BJ (cell line): ENCODE measurements at regions not wholly inside any gene's neighbourhood (a gene's known extent, or its start where the extent isn't known, plus 50 kb on each side); places are given as distances from the start of the nearest gene placed in this dataset.

ENCODE experiments used
- CTCF ChIA-PET: fragments of 350-600 bp; formaldehyde crosslinking; extraction: SDS; loops from one replicate; lab custom pipeline; 2021; ENCODE audit warnings: antibody characterized with exemption, inconsistent platforms; lab: Yijun Ruan, JAX
- POLR2A ChIA-PET: fragments of 300-600 bp; sonication (Branson Sonifier 250); formaldehyde crosslinking; extraction: SDS; loops from one replicate; lab custom pipeline; 2021; ENCODE audit warnings: antibody characterized with exemption; lab: Charles Lee
- DNase-seq: peaks from one replicate; pipeline ENCODE4 v3.0.0-alpha.2; 2011; ENCODE audit warnings: low read depth
- H3K27me3 ChIP-seq: 2 replicates; pipeline ENCODE4 v1.6.0; 2011; ENCODE audit warnings: low read length; ENCODE audit not compliant: control insufficient read depth, insufficient read depth
- H3K36me3 ChIP-seq: 2 replicates; pipeline ENCODE4 v1.5.1; 2011; ENCODE audit warnings: low read length; ENCODE audit not compliant: control insufficient read depth, insufficient read depth
- H3K4me3 ChIP-seq: 2 replicates; pipeline ENCODE4 v1.5.1; 2011; ENCODE audit warnings: low read depth, mild to moderate bottlenecking, control low read depth, low read length
- TF ChIP-seq, protein P1 (sequence below): IDR thresholded peaks from 2 replicates; pipeline ENCODE4 v1.5.1; 2011; ENCODE audit warnings: low read depth, mild to moderate bottlenecking, control low read depth, inconsistent platforms, low read length, moderate library complexity; ENCODE audit not compliant: insufficient read depth

DNA sequence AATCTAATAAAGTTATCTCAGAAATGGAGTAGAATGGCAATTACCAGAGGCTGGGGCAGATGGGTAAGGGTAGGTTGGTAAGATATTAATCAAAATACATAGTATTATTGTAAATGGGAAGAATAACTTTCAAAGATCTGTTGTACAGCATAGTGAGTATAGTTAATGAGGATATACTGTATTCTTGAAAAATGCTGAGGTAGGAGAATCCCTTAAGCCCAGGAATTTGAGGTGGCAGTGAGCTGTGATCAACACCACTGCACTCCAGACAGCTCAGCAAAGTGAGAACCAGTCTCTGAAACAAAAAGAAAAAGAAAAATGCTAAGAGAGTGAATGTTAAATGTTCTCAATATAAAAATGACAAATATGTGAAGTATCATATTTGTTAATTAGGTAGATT is 1033.7 kb downstream of the KCNT2 start:
- Histone ChIP-seq H3K36me3 (no peaks in the 10 kb centered on the region), H3K27me3 (no peaks in the 10 kb centered on the region), H3K4me3 (no peak overlapping the region)
- TF ChIP-seq, protein P1, sequence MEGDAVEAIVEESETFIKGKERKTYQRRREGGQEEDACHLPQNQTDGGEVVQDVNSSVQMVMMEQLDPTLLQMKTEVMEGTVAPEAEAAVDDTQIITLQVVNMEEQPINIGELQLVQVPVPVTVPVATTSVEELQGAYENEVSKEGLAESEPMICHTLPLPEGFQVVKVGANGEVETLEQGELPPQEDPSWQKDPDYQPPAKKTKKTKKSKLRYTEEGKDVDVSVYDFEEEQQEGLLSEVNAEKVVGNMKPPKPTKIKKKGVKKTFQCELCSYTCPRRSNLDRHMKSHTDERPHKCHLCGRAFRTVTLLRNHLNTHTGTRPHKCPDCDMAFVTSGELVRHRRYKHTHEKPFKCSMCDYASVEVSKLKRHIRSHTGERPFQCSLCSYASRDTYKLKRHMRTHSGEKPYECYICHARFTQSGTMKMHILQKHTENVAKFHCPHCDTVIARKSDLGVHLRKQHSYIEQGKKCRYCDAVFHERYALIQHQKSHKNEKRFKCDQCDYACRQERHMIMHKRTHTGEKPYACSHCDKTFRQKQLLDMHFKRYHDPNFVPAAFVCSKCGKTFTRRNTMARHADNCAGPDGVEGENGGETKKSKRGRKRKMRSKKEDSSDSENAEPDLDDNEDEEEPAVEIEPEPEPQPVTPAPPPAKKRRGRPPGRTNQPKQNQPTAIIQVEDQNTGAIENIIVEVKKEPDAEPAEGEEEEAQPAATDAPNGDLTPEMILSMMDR, result no peak
- ChIA-PET POLR2A (no interaction called here), CTCF (no interaction called here)
- no peak for DNase-seq

DNA sequence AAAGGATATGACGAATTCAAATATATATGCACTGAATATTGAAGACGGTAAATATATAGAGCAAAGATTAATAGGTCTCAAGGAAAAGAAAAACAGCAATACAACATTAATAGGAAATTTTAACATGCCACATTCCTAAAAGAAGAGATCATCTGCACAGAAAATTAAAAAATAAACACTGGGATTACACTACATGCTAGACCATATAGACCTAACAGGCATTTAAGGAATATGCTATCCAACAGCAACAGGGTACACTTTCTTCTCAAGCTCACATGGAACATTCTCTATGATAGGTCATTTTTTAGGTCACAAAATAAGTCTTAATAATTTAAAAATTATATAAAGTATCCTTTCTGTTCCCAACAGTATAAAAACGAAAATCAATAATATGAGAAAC is 1038.3 kb downstream of the KCNT2 start:
- TF ChIP-seq, protein P1, result no peak
- Histone ChIP-seq H3K36me3 (no peaks in the 10 kb centered on the region), H3K27me3 (no peaks in the 10 kb centered on the region), H3K4me3 (no peak overlapping the region)
- ChIA-PET CTCF (no interaction called here), POLR2A (no interaction called here)
- no peak for DNase-seq

DNA sequence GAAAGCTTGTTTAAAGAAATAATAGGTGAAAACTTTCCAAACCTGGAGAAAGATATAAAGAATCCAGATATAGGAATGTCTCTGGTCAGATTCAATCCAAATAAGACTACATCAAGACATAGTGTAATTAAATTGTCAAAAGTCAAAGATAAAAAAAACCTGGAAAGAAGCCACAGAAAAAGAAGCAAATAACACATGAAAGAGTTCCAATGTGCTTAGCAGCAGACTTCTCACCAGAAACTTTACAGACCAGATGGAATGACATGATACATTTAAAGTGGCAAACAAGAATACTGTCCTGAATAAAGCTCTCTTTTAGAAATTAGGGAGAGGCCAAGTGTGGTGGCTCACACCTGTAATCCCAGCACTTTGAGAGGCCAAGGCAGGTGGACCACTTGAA is 1039.9 kb downstream of the KCNT2 start:
- TF ChIP-seq, protein P1, result no peak
- POLR2A ChIA-PET, result no interaction called here
- Histone ChIP-seq H3K27me3 (no peaks in the 10 kb centered on the region), H3K36me3 (no peaks in the 10 kb centered on the region), H3K4me3 (no peak overlapping the region)
- CTCF ChIA-PET, result no interaction called here
- DNase-seq, result no peak

DNA sequence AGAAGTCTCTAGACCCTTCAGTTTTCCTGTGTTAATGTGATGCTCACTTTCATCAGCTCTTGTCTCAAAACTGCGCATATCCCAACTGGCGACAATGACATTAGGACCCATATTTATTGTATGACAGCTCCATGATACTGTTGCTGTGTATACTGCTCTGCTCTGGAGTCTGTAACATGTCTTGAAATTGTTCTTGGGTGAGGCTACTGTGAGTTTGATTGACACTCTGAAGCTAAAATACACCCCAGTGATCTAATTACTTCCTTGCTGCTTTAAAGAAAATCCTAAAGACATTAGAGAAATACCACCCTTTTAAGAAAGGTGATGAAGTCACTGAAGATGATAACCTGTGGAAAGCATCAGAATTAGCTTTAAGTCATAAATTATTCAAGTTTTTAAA is 1046.2 kb downstream of the KCNT2 start:
- TF ChIP-seq, protein P1, result no peak

DNA sequence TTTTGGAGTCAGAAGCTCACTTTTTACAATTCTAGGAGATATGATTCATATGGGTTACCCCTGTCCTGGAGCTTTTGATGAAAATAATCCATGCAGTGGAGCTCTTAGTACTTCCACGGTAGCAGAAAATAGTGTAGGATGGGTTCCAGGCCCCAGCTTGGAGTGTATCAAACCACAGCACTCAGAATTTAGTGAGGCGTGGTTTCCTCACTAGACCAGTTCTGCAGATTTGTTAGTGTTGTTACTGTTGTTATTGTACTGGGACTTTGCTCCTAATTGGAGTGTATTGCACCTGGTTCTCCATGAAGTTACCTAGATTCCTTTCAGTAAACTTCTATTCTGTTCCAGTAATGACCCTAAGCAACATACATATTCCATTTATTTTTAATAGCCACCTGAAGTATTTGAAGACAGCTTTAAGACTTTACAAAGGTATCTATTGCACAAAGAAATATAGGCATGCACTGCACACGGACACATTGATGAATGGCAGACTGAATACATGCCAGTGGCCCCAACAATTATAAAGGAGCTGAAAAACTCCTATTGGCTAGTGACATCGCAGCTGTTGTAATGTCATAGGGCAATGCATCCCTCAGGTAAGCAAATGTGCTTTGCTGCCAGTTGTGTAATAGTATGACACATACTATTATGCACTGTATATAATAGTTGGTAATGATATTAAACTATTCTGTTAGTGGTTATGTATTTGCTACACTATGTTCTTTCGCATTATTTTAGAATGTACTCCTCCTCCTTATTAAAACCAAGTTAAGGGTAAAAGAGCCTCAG is 1058.0 kb downstream of the KCNT2 start:
- TF ChIP-seq, protein P1, result no peak
- ChIA-PET CTCF (no interaction called here), POLR2A (no interaction called here)
- no peak for DNase-seq
- Histone ChIP-seq H3K27me3 (no peaks in the 10 kb centered on the region), H3K36me3 (no peaks in the 10 kb centered on the region), H3K4me3 (no peak overlapping the region)

More for the DNA sequence above, 1046.2 kb downstream of the KCNT2 start:
- Histone ChIP-seq H3K36me3 (no peaks in the 10 kb centered on the region), H3K4me3 (no peak overlapping the region), H3K27me3 (no peaks in the 10 kb centered on the region)
- POLR2A ChIA-PET, result no interaction called here
- DNase-seq, result no peak
- CTCF ChIA-PET, result no interaction called here
